H1 (cell line): ENCODE measurements at regions not wholly inside any gene's neighbourhood (a gene's known extent, or its start where the extent isn't known, plus 50 kb on each side); places are given as distances from the start of the nearest gene placed in this dataset.

Experiments used
- CHD1 ChIP-seq: IDR thresholded peaks from 2 replicates; pipeline ENCODE4 v1.6.1; 2012; ENCODE audit warnings: low read depth, low read length, improper control_type of control experiment
- EZH2 ChIP-seq: fragments of 200-600 bp; sonication (generic); IDR thresholded peaks from 2 replicates; pipeline ENCODE4 v1.7.1; 2012; ENCODE audit warnings: low read depth, mild to moderate bottlenecking, moderate library complexity, low read length, inconsistent platforms; ENCODE audit not compliant: severe bottlenecking
- POLR2A ChIP-seq, 2 experiments: IDR thresholded peaks; 1 replicate in 1 of 2; 2 replicates in 1 of 2; pipeline ENCODE4 v1.6.1; 2011; ENCODE audit warnings: low read depth in 2 of 2, low read length in 2 of 2, mild to moderate bottlenecking in 2 of 2; ENCODE audit errors: control extremely low read depth in 1 of 2
- SP1 ChIP-seq: IDR thresholded peaks from 2 replicates; pipeline ENCODE4 v1.6.1; 2011; ENCODE audit warnings: low read depth, low read length
- TCF12 ChIP-seq: IDR thresholded peaks from 2 replicates; pipeline ENCODE4 v1.6.1; 2011; ENCODE audit warnings: low read depth, mild to moderate bottlenecking, low read length
- TF ChIP-seq, protein P1 (sequence below), 3 experiments: IDR thresholded peaks; 1 replicate in 2 of 3; 2 replicates in 1 of 3; pipeline versions ENCODE4 v1.5.1 to v1.6.1; 2011; ENCODE audit warnings: low read length in 3 of 3, mild to moderate bottlenecking in 3 of 3, inconsistent platforms in 2 of 3, low read depth in 1 of 3, moderate library complexity in 1 of 3; ENCODE audit not compliant: insufficient read depth in 1 of 3; ENCODE audit errors: control extremely low read depth in 1 of 3

DNA sequence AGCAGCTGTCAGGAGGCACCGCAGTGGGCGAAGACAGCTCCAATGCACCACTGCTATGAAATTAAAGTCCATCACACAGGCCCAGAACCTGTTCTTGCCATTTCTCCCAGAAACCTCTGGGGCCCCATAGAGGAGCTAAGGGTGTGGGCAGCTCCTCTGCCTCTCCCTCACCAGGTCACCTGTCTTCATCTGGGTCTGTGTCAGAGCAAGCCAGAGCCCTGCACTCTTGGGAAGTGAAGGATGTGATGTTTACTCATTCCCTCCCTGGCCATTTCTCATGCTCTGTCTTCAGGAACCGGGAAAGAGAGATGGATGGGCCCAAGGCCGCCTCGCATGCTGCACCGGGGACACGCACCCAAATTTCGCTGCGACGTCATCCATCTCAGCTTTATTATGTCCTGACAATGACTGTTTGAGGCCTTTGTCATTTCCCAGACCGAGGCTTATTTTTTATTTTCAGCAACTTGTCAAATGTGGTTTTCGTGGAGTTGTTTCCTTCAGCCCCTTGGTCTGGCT lies 216.1 kb downstream of the NPHP4 start:
- TF ChIP-seq, protein P1, sequence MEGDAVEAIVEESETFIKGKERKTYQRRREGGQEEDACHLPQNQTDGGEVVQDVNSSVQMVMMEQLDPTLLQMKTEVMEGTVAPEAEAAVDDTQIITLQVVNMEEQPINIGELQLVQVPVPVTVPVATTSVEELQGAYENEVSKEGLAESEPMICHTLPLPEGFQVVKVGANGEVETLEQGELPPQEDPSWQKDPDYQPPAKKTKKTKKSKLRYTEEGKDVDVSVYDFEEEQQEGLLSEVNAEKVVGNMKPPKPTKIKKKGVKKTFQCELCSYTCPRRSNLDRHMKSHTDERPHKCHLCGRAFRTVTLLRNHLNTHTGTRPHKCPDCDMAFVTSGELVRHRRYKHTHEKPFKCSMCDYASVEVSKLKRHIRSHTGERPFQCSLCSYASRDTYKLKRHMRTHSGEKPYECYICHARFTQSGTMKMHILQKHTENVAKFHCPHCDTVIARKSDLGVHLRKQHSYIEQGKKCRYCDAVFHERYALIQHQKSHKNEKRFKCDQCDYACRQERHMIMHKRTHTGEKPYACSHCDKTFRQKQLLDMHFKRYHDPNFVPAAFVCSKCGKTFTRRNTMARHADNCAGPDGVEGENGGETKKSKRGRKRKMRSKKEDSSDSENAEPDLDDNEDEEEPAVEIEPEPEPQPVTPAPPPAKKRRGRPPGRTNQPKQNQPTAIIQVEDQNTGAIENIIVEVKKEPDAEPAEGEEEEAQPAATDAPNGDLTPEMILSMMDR (IDR thresholded peaks at IDR 0.05; ENCODE audit: control extremely low read depth in 1 of 3, insufficient read depth in 1 of 3, low read depth in 1 of 3, low read length in 3 of 3): no peak
- no peak for TF ChIP-seq TCF12
- no peak for TF ChIP-seq POLR2A (IDR thresholded peaks at IDR 0.05; ENCODE audit: control extremely low read depth in 1 of 2, low read depth in 2 of 2, low read length in 2 of 2)
- no peak for TF ChIP-seq SP1
- TF ChIP-seq CHD1: no peak
- TF ChIP-seq EZH2: no peak
